ENCODE measurements at regions not wholly inside any gene's neighbourhood (a gene's known extent, or its start where the extent isn't known, plus 50 kb on each side); places are given as distances from the start of the nearest gene placed in this dataset.

GRCh38 chr20:57031867-57032355 lies 234.5 kb downstream of the BMP7 start:
- TF ChIP-seq CTCF (IDR thresholded peaks at IDR 0.05; ENCODE audit: low read depth, low read length) = no peak
- no peak for TF ChIP-seq EZH2phosphoT487 (IDR thresholded peaks at IDR 0.05; ENCODE audit: low read depth)
